ENCODE measurements at regions not wholly inside any gene's neighbourhood (a gene's known extent, or its start where the extent isn't known, plus 50 kb on each side); places are given as distances from the start of the nearest gene placed in this dataset.

GRCh38 chr2:8267048-8267447 lies 414.8 kb upstream of the ID2 start:
- DNase-seq = no peak

DNA sequence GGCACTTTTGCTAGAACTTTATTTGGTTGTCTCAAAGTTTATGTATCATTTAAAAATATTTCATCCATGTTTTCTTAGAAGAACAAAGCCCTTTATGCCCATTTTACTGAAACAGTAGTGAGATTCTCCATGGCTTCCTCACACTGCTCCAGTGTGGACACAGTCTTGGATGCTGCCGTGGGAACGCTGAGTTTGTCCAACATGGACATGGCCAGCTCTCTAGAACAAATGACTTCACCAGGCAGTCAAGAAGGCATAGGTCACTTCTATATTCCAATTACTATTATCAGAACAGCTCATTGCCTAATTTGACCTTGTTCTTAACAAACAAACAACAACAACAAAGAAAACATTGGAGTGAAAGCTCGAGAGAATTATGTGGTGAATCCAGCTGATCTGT lies 414.1 kb upstream of the ID2 start:
- DNase-seq = no peak

- peak in 2 of 14 donors; percentile 21 to 27 for DNase-seq
Measured at GRCh38 chr2:8268172-8268783, 413.6 kb upstream of the ID2 start.

GRCh38 chr2:8270699-8271098 lies 411.2 kb upstream of the ID2 start:
- no peak for DNase-seq

DNA sequence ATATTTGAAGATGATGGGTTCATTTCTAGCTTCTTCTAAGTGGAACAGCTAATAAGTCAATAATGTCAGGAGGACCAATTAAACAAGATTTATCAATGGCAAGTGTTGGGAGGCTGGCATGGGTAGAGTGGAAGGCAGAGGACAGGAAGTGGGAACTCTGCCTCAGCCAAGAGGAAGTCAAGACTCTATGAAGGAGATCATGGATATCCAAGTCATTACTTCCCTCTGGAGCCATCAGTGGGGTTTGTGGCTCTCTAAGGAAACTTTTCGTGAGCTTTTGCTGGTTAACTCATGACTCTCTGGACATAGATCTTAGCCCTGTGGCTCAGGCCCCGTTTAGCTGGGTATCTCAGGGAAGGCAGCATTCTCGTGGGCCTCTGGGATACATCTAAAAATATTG lies 410.4 kb upstream of the ID2 start:
- DNase-seq = no peak

DNA sequence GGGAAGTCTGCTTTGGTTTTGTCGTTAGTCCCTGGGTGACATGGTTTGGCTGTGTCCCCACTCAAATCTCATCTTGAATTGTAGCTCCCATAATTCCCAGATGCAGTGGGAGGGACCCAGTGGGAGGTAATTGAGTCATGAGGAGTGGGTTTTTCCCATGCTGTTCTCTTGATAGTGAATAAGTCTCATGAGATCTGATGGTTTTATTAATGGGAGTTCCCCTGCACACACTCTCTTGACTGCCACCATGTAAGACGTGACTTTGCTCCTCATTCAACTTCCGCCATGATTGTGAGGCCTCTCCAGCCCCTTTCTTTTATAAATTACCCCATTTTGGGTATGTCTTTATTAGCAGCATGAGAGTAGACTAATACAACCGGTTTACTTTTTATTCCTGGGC lies 405.8 kb upstream of the ID2 start:
- no peak for DNase-seq

DNA sequence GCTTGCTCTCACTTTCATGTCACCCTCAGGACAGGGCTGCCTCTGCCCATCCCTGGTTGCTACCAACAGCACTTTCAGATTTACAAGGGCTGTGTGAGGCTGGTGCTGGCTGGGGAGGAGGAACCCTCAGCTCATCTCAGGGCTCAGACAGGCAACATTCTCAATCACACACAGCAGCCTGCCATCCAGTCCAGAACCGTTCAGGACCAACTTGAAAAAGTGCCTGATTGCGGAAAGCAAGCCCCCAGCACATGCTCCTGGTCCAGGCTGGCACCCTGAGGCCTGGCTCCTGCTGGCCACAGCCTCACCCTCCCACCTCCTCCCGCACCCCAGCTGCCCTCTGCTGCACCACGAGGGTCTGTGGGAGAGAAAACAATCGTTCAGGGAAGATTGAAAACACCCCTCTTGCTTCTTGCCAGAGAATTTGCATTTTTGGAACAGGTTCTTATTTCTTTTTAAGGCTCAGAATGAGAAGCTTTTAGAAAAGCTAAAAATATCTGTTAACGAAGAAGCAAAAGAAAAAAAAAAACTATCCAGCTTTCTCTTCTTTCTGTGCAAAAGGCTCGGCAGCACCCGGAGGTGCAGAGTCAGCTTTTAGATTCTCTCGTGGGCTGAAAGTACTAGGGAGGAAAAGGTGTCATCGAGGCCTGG lies 403.8 kb upstream of the ID2 start:
- peak in 3 of 14 donors; percentile 19 to 37 (median 25) for DNase-seq

DNA sequence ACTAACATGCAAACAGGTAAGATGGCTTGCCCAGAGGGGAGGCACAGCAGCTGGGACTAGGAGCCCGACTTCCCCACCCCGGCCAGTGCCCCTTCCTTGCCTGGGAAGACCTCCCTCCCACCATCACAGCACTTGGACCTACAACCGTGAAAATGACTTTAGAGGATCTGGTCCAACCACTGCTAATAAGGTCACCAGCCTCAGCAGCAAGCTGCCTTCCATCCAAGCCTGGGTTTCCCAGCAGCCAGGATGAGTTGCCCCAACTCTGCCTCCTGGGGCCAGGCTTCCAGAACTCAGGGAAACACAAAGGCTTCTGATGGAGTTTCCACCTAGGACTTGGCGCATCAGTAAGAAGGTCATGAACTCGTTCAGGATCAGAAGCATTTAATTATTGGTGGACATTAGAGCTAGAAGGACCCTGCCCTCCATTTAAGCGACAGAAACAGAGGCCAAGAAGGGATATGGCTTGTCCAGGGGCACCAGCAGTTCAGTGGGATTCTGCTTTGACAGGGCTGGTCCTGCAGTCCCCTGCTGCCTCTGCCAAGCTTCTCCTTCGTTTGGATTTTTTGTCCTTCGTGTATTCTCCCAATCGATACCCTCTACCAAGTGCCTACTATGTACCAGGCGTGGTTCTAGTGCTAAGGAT lies 403.0 kb upstream of the ID2 start:
- peak in 3 of 14 donors; percentile 6 to 55 (median 30) for DNase-seq

DNA sequence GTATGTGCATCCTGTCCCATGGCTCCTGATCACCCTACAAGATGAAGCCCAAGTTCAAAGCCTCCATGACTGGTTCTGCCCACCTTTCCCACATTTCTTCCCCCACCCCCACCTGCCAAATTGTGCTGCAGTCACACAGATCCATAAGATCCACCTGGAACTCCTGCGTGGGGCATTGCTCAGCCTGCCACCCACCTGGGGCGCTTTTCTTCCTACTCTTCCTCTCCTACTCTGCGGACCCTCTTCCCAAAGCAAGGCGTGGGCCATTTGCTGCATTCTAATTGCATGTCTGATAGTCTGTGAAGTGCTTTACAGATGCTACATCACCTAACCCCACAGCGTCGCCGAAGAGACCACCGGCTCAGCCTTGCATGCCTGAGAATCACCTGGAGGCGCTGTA lies 402.4 kb upstream of the ID2 start:
- DNase-seq = no peak

DNA sequence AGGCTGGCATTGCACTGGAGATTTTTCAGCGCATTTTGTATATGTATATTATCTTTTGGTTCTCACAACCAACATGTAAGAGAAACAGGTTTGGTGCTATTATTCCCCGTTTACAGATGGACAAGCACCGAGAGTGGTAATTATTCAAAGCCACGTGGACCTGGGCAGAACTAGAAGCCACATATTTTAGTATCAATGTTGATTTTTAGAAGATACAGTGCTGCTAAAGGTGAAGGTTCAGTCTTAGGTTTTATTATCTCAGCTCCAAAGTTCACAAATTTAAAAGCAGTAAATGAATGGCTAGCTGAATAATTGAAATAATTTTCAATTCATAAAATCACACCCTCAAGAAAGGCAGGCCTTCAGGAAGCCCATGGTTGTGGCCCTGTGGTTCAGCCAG lies 400.6 kb upstream of the ID2 start:
- no peak for DNase-seq

- DNase-seq = no peak
Measured at GRCh38 chr2:8281950-8282857, 399.7 kb upstream of the ID2 start.

- DNase-seq = no peak
Measured at GRCh38 chr2:8282858-8283252, 399.0 kb upstream of the ID2 start.

GRCh38 chr2:8285081-8285480 lies 396.8 kb upstream of the ID2 start:
- no peak for DNase-seq

GRCh38 chr2:8285898-8286297 lies 396.0 kb upstream of the ID2 start:
- DNase-seq = no peak

GRCh38 chr2:8288206-8288605 lies 393.6 kb upstream of the ID2 start:
- no peak for DNase-seq

DNA sequence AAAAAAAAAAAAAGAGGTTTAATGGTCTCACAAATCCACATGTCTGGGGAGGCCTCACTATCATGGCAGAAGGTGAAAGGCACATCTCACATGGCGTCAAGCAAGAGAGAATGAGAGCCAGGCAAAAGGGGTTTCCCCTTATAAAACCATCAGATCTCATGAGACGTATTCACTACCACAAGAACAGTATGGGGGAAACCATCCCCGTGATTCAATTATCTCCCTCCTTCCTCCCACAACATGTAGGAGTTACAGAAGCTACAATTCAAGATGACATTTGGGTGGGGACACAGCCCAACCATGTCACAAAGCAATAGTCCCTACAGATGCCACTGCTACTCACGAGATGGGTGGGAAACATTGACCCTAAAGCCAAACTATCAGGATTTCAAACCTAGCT lies 392.7 kb upstream of the ID2 start:
- DNase-seq = no peak

DNA sequence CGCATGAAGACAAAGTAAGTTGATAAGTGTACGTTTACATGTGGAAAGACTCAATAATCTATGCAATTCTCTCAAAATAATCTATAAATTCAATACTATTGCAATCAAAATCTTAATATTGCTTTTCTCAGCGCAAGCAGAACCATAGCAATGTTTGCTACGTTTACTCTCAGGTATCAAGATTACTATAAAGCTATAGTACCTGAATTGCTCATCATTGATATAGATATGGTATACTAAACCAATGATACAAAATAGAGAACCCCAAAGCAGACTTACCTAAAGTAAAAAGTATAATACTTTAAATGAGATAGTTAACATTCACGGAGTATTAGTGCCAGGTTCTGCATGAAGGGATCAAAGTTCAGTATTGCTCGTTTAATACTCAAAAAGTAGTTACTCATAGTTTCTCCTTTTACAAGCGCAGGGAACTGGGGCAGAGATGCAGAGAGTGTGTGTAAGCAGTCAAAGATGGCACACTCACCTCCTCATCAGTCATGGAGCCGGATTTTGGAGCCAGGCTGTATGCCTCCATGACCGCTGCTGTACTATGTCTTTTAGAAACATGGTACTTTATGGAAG lies 391.0 kb upstream of the ID2 start:
- DNase-seq = no peak

GRCh38 chr2:8296306-8296705 lies 385.6 kb upstream of the ID2 start:
- no peak for DNase-seq

DNA sequence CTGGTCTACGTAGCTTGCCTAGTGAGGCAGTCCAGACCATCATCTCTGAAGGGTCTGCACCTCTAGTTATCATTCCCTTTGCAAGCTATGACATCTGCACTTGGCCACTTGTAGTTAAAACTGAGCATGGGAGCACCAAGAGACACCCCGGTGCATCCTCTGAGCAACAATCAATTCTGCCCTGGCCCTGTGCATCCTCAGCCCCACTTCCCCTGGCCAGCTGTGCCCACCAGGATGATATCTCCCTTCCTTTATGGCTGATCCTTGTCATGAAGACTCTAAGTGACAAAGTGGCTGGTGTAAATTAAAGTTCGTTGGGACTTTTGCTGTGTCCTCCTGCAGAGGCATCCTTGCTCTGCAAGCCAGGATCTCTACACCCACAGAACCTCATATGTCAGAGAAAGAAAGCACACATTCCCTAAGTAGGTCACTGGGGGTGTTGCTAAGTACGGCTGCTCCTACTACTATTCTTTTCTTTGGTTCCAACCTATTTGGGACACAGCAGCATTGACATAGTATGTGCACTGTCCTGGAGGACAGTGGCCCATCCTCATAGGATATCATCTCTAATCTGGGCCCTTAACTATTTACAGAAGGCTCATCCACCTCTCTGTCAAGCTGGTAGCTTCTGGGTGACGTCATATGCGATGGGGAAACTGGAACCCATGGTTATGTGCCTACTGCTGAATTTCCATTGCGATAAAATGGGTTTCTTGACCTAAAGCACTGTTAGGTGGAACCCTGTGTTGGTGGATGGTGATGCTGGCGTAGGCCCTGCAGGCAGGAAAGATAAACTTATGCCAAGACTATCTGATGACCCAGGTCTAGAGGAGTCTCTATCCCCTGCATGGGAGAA lies 384.3 kb upstream of the ID2 start:
- no peak for DNase-seq

GRCh38 chr2:8298783-8299182 lies 383.1 kb upstream of the ID2 start:
- peak in 7 of 14 donors; percentile 8 to 58 (median 32) for DNase-seq

DNA sequence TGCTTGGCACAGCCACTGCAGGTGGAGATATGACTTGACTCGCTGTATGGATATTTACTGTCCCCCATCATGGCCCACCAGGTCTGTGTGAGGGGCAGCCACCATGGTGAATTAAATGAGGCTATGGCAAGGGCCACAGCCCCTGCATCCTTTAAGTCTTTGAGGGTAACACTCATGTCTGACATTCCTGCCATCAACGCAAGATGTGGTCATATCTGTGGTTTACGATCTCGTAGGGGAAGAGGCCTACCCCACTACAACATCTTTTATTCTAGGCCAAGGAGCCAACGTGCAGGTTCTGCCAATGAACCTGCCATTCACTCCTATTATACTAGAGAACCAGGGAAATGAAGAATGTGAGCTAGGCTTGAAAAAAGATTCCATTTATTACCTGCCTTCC lies 381.6 kb upstream of the ID2 start:
- DNase-seq = no peak

- DNase-seq = no peak
Measured at GRCh38 chr2:8300905-8301304, 381.0 kb upstream of the ID2 start.
